ENCODE measurements at regions not wholly inside any gene's neighbourhood (a gene's known extent, or its start where the extent isn't known, plus 50 kb on each side); places are given as distances from the start of the nearest gene placed in this dataset.

DNA sequence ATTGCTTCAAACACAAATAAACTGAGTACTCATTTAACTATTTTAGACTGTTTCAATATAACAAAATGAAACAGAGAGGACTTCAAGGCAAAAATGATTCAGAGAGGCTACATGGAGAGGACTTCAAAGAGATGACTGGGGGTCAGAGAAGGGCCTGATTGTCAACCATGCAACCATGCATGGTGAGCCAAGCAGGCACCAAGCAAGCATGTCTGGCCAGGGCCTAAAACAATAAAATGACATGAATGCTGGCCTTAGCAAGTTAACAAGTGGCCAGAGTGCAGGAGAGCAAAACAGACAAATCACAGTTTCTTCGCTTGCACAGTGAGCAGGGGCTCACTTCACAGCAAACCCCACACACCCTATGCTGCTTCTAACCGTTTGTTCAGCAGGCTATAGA lies 356.5 kb upstream of the MTPN start:
- H3K4me1 ChIP-seq (ENCODE audit: control insufficient read depth, insufficient read depth, low read length), result no peaks in the 10 kb centered on the region
- in situ Hi-C loops (cut with HindIII; ENCODE audit: low pct_unique_long_range_greater_than_20kb, low sequenced_read_pairs) (no loop called here), intact Hi-C loops (cut with micrococcal nuclease; ENCODE audit: unreplicated experiment) (no loop called here)
- no peaks in the 10 kb centered on the region for H3K27me3 ChIP-seq (ENCODE audit: control insufficient read depth, insufficient read depth, low read length)
- ChIA-PET CTCF (no interaction called here), POLR2A (no interaction called here)
- no peaks in the 10 kb centered on the region for H3K36me3 ChIP-seq (ENCODE audit: control insufficient read depth, insufficient read depth, low read length)
- DNase-seq (ENCODE audit: low read depth, low spot score) (no peak), ATAC-seq (no peak)
- BruUV-seq (replicated peaks), result no TSS peak
- H3K4me3 ChIP-seq (ENCODE audit: low read depth in 2 of 2, low read length in 2 of 2), result no peak overlapping the region
- no peaks in the 10 kb centered on the region for H3K9me3 ChIP-seq (ENCODE audit: control insufficient read depth, insufficient read depth, low read depth, low read length)
- H3K27ac ChIP-seq (ENCODE audit: low read length), result no peak overlapping the region
- no peak for TF ChIP-seq SIN3A (IDR thresholded peaks at IDR 0.05; ENCODE audit: borderline replicate concordance, insufficient read depth, low read depth, low read length)
- TF ChIP-seq POLR2AphosphoS5 (IDR thresholded peaks at IDR 0.05; ENCODE audit: low read depth, low read length), result no peak
- no peak for TF ChIP-seq TCF7L2 (IDR thresholded peaks at IDR 0.05; ENCODE audit: low read depth, low read length)
- TF ChIP-seq, protein P1, sequence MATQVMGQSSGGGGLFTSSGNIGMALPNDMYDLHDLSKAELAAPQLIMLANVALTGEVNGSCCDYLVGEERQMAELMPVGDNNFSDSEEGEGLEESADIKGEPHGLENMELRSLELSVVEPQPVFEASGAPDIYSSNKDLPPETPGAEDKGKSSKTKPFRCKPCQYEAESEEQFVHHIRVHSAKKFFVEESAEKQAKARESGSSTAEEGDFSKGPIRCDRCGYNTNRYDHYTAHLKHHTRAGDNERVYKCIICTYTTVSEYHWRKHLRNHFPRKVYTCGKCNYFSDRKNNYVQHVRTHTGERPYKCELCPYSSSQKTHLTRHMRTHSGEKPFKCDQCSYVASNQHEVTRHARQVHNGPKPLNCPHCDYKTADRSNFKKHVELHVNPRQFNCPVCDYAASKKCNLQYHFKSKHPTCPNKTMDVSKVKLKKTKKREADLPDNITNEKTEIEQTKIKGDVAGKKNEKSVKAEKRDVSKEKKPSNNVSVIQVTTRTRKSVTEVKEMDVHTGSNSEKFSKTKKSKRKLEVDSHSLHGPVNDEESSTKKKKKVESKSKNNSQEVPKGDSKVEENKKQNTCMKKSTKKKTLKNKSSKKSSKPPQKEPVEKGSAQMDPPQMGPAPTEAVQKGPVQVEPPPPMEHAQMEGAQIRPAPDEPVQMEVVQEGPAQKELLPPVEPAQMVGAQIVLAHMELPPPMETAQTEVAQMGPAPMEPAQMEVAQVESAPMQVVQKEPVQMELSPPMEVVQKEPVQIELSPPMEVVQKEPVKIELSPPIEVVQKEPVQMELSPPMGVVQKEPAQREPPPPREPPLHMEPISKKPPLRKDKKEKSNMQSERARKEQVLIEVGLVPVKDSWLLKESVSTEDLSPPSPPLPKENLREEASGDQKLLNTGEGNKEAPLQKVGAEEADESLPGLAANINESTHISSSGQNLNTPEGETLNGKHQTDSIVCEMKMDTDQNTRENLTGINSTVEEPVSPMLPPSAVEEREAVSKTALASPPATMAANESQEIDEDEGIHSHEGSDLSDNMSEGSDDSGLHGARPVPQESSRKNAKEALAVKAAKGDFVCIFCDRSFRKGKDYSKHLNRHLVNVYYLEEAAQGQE (IDR thresholded peaks at IDR 0.05; ENCODE audit: insufficient read depth in 1 of 2, low read depth in 2 of 2, low read length in 1 of 2), result no peak
- TF ChIP-seq CTCF (IDR thresholded peaks at IDR 0.05), result no peak

DNA sequence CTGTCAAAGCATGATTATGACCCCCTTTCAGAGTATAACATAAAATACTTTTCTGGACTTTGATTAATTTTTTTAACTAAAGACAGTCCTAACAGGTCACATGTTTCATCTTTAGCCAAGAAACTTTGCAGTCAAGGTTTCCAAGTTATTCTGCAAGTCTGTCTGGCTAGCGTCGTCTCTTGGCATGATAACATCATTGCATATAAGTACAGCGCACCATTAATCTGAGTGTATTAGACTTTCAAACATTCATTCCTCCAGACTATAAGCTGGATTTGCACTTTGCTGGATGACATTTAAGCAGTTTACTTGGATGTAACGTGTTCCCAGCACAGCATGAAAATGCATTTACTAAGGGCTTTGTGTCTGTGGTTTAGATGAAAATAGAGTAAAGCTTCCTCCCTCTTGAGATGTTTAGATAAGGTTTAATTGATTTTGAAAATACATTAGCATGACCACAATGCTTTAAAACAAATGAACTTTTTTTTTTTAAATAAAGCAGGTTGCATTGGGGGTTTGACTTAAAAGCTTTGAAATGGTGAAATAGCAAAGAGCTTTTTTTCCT lies 349.0 kb upstream of the MTPN start:
- ATAC-seq (no peak), DNase-seq (ENCODE audit: low read depth, low spot score) (no peak)
- Histone ChIP-seq H3K9me3 (ENCODE audit: control insufficient read depth, insufficient read depth, low read depth, low read length) (no peaks in the 10 kb centered on the region), H3K36me3 (ENCODE audit: control insufficient read depth, insufficient read depth, low read length) (no peaks in the 10 kb centered on the region), H3K27ac (ENCODE audit: low read length) (no peak overlapping the region), H3K27me3 (ENCODE audit: control insufficient read depth, insufficient read depth, low read length) (no peaks in the 10 kb centered on the region), H3K4me1 (ENCODE audit: control insufficient read depth, insufficient read depth, low read length) (no peaks in the 10 kb centered on the region), H3K4me3 (ENCODE audit: low read depth in 2 of 2, low read length in 2 of 2) (no peak overlapping the region)
- no peak for TF ChIP-seq SIN3A (IDR thresholded peaks at IDR 0.05; ENCODE audit: borderline replicate concordance, insufficient read depth, low read depth, low read length)
- no peak for TF ChIP-seq TCF7L2 (IDR thresholded peaks at IDR 0.05; ENCODE audit: low read depth, low read length)
- no peak for TF ChIP-seq CTCF (IDR thresholded peaks at IDR 0.05)
- TF ChIP-seq, protein P1 (IDR thresholded peaks at IDR 0.05; ENCODE audit: insufficient read depth in 1 of 2, low read depth in 2 of 2, low read length in 1 of 2), result no peak
- TF ChIP-seq POLR2AphosphoS5 (IDR thresholded peaks at IDR 0.05; ENCODE audit: low read depth, low read length), result no peak
- ChIA-PET CTCF (no interaction called here), POLR2A (no interaction called here)
- intact Hi-C loops (cut with micrococcal nuclease; ENCODE audit: unreplicated experiment), result no loop called here
- no TSS peak for BruUV-seq (replicated peaks)
- in situ Hi-C loops (cut with HindIII; ENCODE audit: low pct_unique_long_range_greater_than_20kb, low sequenced_read_pairs), result no loop called here

Measured in Panc1 (cell line).